Breast epithelium (tissue), 3 donors: ENCODE measurements at regions not wholly inside any gene's neighbourhood (a gene's known extent, or its start where the extent isn't known, plus 50 kb on each side); places are given as distances from the start of the nearest gene placed in this dataset.

Source experiments
- POLR2A ChIP-seq: fragments of 450-650 bp; IDR thresholded peaks from one replicate; pipeline ENCODE4 v1.6.1; 2016; ENCODE audit warnings: antibody characterized with exemption, mild to moderate bottlenecking, moderate library complexity
- TF ChIP-seq, protein P1 (sequence below), 3 donors: fragments of 450-650 bp; IDR thresholded peaks; one replicate each; pipeline ENCODE4 v1.5.1; 2016 to 2017; ENCODE audit warnings: antibody characterized with exemption in 3 of 3, mild to moderate bottlenecking in 3 of 3, moderate library complexity in 3 of 3

DNA sequence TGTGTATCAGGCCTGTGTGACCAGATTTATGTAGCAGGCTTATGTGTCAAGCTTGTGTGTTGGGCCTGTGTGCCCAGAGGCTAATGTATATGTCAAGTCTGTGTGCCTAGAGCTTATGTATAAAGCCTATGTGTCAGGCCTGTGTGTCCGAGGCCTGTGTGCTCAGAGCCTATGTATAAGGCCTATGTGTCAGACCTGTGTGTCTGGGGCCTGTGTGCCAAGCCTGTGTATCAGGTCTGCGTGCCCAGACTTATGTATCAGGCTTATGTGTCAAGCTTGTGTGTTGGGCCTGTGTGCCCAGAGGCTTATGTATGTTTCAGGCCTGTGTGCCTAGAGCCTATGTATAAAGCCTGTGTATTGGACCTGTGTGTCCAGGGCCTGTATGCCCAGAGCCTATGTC, 249.3 kb upstream of the AVPR1A start:
- TF ChIP-seq, protein P1, sequence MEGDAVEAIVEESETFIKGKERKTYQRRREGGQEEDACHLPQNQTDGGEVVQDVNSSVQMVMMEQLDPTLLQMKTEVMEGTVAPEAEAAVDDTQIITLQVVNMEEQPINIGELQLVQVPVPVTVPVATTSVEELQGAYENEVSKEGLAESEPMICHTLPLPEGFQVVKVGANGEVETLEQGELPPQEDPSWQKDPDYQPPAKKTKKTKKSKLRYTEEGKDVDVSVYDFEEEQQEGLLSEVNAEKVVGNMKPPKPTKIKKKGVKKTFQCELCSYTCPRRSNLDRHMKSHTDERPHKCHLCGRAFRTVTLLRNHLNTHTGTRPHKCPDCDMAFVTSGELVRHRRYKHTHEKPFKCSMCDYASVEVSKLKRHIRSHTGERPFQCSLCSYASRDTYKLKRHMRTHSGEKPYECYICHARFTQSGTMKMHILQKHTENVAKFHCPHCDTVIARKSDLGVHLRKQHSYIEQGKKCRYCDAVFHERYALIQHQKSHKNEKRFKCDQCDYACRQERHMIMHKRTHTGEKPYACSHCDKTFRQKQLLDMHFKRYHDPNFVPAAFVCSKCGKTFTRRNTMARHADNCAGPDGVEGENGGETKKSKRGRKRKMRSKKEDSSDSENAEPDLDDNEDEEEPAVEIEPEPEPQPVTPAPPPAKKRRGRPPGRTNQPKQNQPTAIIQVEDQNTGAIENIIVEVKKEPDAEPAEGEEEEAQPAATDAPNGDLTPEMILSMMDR (IDR thresholded peaks at IDR 0.05) = no peak
- TF ChIP-seq POLR2A = no peak
